Epithelial cell of prostate (primary cell): ENCODE measurements at regions not wholly inside any gene's neighbourhood (a gene's known extent, or its start where the extent isn't known, plus 50 kb on each side); places are given as distances from the start of the nearest gene placed in this dataset.
"Not testable (repeated sequence)": the region's sequence is repeated elsewhere in the genome, so short reads cannot be mapped to it uniquely, and the experiment has no call there.

ENCODE experiments used
- DNase-seq: peaks from one replicate; pipeline ENCODE4 v3.0.0-alpha.2; 2011; ENCODE audit warnings: low read depth, low spot score
- H3K27ac ChIP-seq: fragments of 450-650 bp; 2 replicates; pipeline ENCODE4 v1.5.1; 2017; ENCODE audit warnings: mild to moderate bottlenecking

DNA sequence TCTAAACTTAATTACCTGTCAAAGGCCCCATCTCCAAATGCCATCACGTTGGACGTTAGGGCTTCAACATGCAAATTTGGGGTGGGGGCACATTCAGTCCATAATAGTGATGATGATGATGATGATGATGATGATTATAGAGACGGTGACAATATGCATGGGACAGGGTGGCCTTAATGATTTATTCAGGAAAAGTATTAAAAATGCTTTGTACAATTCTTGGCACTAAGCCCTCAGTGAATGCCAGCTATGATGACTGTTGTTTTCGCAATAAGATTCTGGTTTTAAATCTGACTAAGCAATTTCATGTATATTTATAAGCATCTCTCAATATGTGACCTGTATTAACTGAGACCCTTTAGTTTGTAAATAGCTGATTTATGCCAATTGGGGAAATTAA is 106.3 kb downstream of the C16orf95 start:
- DNase-seq = no peak
- no peak overlapping the region for H3K27ac ChIP-seq

DNA sequence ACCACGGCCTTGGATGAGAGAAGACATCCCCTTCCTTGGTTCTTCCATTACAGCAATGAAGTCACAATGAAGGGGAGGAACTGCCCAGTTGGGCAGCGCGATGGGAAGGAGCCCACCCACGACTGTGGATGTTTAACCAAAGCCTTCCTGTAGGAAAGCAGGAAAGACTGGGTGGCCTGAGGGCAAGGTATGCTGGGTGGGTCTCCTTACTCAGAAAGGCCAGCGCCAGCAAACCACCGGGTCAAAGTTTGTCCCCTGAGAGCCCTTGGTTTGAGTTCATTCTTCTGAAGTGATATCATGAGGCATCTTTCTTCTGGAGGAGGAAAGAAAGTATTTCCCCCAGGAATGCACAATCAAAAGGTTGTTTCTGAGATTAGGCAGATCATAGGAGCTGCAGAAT is 105.2 kb downstream of the C16orf95 start:
- DNase-seq = no peak
- H3K27ac ChIP-seq = no peak overlapping the region

DNA sequence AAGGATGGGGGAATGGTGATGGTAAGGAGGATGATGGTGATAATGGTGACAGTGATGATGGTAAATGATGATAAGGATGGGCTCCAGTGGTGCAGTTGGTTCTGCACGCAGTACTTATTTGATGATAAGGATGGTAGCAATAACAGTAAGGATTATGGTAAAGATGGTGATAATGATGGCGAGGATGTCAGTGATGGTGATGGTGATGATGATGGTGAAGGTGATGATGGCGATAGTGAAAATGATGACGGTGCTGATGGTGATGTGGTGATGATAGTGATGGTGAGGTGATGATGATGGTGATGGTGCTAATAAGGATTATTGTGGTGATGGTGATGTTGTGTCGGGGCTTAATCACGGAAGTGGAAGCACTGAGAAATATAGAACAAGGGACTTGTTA is 103.7 kb downstream of the C16orf95 start:
- no peak overlapping the region for H3K27ac ChIP-seq
- DNase-seq = no peak

DNA sequence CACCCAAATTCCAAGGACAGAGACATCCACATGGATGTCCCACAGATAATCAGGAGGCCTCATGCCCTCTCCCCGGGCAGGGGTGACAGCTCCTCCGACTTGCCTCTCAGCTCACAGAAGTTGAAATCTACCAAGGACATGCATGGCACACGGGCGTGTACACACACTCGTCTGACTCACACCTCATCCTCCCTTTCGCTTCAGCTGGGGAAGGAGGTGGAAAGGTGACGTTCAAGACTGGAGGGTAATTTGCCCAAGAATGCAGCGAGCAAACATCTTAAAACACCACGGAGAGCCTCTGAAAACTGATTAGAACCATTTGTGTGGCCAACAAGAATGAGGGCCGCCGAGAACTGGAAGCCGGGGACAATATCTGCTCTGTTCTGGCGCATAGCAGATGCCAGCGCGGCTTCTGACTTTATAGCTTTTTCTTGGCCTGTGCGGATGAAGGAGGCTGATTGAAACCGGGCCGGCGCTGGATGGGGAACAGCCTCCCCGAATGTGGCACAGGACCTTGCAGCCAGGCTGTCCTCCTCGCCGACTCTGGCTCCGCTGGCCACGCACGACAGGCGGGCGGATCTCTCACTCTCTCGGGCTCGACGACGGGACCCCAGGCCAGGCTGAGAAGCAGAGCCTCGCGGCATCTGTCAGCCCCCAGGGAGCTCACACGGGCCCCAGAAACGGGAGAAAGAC is 100.9 kb downstream of the C16orf95 start:
- H3K27ac ChIP-seq = no peak overlapping the region
- DNase-seq = no peak

DNA sequence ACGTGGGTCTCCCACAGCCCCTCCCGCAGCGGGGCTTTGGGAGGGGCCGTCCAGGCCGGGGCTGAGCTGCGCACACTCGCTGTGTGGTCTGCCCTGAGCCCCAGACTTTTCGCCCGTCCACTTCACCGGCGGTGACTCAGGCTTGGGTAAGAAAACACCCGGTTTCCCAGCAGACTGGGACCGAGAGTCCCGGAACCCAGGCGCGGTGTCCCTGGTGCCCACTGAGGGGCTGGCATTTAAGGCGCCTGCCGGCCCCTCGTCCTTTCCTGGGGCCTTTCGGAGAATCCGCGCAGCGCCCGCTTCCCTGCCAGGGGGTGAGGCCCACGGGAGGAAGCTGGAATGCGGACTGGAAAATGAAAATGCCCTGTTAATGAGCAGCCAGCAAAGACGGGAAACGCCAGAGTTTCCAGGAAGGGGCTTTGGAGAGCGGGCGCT is 100.3 kb downstream of the C16orf95 start:
- no peak overlapping the region for H3K27ac ChIP-seq
- DNase-seq = no peak

DNA sequence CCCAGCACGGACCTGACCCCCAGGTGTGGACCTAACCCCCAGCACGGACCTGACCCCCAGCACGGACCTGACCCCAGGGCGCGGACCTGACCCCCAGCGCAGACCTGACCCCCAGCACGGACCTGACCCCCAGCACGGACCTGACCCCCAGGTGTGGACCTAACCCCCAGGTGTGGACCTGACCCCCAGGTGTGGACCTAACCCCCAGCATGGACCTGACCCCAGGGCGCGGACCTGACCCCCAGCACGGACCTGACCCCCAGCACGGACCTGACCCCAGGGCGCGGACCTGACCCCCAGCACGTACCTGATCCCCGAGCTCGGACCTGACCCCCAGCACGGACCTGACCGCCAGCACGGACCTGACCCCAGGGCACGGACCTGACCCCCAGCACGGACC is 99.4 kb downstream of the C16orf95 start:
- not testable (repeated sequence) for DNase-seq, H3K27ac ChIP-seq

DNA sequence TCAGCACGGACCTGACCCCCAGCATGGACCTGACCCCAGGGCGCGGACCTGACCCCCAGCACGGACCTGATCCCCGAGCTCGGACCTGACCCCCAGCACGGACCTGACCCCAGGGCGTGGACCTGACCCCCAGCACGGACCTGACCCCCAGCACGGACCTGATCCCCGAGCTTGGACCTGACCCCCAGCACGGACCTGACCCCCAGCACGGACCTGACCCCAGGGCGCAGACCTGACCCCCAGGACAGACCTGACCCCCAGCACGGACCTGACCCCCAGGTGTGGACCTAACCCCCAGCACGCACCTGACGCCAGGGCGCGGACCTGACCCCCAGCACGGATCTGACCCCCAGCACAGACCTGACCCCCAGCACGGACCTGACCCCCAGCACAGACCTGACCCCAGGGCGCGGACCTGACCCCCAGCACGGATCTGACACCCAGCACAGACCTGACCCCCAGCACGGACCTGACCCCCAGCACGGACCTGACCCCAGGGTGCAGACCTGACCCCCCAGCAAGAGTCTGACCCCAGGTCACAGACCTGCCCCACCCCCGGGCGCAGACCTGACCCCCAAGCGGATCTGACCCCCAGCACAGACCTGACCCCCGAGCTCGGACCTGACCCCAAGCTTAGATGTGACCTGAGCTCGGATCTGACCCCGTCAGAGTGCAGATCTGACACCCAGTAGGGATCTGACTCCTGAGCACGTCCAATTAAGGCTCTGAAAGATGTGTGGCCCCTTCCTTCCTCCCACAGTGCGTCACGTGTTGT is 98.7 kb downstream of the C16orf95 start:
- no peak for DNase-seq
- H3K27ac ChIP-seq = no peak overlapping the region

DNA sequence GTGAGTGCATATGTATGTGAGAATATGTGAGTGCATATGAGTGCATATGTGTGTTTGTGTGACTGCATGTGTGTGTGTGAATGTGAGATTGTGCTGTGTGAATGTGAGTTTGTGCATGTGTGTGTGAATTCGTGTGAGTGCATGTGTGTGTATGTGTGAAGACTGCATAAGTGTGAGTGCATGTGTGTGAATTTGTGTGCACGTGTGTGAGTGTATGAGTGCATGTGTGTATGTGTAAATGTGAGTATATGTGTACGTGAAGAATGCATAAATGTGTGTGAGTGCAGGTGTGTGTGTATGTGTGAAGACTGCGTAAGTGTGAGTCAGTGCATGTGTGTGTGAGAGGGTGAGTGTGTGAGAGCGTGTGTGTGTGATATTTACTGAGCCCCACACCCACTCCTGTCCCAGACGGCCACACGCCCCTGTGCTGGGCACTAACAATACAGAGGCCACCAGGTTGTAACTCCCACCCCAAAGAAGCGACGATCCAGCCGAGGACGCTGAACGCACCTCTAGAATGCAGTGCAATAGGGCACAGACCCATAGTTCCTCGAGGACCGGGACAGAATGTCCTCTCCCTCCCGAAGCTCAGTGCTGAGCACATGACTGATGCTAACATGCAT is 97.8 kb downstream of the C16orf95 start:
- no peak overlapping the region for H3K27ac ChIP-seq

DNA sequence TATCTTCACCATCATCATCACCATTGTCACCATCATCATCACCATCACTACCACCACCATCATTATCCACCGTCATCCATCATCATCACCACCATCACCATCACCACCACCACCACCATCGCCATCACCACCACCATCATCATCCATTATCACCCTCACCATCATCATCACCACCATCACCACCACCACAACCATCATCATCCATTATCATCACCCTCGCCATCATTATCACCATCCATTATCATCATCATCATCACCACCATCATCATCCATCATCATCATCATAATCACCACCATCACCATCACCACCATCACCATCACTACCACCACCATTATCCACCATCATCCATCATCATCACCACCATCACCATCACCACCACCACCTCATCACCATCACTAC is 95.6 kb downstream of the C16orf95 start:
- DNase-seq = no peak
- H3K27ac ChIP-seq = no peak overlapping the region

More for the DNA sequence above, 97.8 kb downstream of the C16orf95 start:
- no peak for DNase-seq

DNA sequence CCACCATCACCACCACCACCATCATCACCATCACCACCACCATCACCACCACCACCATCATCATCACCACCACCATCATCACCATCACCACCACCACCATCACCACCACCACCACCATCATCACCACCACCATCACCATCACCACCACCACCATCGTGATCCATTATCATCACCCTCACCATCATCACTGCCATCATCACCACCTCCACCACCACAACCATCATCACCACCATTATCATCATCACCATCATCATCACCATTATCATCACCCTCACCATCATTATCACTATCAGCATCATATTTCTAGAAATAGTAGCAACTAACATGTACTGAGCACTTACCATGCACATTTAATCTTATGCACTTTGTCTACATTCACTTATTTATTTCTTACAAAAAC is 94.9 kb downstream of the C16orf95 start:
- DNase-seq = no peak

DNA sequence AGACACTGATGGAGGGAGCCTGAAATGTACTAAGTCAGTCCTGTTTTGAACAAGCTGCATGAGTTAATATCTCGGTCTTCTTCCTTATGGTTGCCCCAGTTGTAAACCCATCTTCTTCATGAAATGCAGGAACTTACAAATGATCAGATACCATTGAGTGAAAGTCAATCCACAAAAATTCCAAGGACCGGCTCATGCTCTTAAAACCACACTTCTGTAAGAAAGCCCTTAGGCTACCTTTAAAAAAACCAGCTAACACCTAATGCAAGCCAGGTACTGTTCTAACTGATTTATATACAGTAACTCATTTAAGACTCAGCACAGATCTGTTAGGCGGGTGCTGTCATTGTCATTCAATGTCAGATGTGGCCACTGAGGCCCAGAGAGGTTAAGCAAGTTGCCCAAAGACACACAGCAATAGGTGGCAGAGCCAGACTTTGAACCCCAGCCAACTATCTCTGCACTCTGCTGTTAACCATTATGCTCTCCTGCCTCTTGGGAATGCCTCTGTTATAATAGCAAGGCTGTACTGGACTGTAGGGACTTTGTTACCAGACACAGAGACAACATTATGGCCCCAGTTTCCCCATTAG is 93.4 kb downstream of the C16orf95 start:
- DNase-seq = no peak
- H3K27ac ChIP-seq = no peak overlapping the region

More for the DNA sequence above, 94.9 kb downstream of the C16orf95 start:
- H3K27ac ChIP-seq = no peak overlapping the region

DNA sequence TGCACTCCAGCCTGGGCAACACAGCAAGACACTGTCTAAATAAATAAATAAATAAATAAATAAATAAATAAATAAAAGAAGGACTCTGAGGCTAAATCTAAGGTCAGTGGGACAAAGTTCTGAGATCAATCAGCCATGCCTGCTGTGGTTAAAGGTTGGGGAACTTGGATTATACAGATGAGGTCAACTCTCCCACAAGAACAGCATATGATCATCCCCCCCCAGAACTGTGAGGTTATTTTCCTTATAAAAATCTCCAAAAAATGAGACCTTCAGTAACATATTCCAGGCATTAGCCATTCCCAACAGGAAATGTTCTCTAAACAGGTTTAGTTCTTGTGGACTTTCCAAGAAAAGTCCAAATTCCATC is 90.3 kb downstream of the C16orf95 start:
- no peak overlapping the region for H3K27ac ChIP-seq
- no peak for DNase-seq

DNA sequence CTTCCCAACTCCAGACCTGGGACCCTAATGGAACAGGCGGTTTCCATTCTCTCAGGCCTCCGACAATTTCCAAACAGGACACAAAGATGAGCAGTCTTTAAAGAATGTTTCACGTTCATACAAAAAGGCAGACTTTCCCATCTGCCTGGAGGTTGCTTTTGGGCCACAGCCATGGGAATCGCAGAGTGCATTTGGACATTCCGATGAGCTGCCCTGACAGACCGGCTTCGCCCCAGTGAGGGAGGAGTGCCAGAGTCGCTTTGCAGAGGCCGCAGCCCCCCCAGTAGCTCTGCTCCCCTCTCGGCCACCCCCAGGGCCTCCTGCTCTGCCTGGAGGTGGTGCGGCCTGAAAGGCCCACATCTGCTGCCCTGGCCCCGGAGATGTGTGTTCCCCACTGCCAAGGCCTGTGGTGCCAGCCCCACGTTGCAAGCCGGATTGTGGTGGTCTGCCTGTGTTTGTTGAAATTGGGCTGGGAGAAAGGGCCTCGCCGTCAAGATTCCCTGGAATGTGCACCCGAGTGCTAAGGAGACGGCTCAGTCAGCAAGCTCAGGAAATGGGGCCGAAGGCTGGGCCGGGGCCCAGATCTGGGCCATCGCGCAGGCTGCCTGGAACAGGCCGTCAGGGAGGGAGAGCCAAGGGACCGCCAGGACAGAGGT is 89.8 kb downstream of the C16orf95 start:
- H3K27ac ChIP-seq = no peak overlapping the region
- no peak for DNase-seq

DNA sequence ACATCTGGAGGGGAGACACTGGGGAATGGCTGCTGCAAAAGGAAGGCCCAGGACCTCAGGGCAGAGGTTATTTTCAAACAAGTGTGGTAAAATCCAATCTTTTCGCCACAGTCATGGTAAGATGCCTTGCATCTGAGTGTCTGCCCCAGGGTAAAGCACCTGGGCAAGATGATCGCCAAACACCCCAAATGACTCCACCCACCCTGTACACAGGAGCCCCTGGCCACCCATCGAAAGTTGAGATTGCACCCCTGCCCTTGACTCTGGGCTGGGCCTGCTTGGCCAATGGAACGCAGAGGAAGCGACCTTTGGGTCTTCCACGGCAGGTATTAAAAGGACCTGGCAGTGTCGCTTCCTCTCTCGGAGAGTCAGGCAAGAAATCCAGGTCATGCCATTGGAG is 88.8 kb downstream of the C16orf95 start:
- H3K27ac ChIP-seq = no peak overlapping the region
- DNase-seq = no peak

DNA sequence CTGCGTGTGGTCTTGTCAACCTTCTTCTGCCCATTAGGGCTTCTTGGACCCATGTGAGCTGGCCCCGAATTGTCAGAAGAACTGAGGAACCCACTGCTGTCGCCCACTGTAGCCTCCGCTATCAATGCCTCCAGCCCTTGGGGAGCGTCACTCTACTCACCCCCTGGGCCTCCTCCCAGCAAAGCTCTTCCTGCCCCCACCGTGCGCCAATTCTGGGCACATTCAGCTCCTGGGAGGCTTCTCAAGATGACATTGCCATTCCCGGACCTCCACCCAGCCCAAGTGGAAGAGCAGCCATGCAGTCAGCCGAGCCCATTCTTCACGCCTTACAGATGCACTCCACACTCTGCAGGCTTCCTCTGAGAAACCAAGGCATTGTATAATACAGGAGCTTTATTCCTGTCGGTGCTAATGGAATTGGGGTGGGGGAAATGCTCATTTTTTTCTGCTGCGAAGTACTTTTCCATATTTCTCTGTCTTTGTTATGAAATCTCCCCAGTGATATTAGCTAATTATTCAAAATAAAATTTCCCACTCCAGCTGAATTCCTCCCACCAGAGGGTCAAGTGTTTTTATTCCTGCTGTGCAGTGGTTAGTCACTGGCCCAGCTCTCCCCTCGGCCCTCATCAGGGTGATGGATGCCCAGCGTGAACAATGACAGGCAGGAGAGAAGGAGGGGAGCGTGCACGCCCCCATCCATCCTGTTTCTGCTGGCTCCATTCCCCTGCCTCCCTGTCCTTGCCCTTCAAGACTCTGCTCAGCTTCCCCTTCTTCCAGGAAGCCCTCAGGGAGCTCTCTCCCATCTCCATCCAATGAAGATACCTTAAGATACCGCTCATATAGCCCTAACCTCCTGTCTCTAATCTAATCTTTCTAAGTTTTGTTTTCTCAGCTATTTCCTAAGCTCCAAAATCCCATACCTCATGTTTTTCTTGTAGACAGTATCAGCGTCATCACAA is 87.7 kb downstream of the C16orf95 start:
- DNase-seq = no peak
- no peak overlapping the region for H3K27ac ChIP-seq

DNA sequence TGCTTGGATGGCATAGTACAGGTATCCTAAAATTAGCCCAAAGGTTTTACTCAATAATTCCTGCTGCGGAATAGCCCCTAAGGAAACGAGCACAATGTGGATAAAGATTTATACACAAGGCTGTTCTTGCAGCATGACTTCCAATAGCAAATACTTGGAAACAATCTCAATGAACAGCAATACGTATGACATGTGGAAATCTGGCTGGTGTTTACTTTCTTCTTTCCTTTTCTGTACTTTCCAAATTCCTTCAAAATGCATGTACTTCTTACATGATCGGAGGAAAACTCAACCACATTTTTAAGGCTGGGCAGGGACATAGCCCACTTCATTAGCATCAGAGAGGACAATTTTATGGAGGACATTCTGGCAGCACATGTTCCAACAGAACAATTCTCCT is 86.6 kb downstream of the C16orf95 start:
- H3K27ac ChIP-seq = no peak overlapping the region
- DNase-seq = no peak

DNA sequence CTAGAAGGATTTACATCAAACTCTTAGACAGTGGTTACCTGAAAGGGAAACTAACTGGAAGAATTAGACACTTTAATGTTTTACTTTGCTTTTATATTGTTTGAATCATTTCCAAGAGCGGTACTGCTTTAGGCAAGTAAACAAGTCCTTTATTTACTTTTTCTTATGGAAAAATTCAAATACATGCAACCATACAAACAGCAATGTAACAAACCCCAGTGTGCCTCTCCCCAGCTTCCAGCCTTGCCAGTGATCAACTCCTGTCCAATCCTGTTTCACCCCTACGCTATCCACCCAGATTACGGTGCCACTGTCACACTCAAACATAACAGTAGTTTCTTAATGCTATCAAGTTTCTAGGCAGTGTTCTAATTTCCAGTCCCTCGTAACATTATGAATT is 85.9 kb downstream of the C16orf95 start:
- H3K27ac ChIP-seq = no peak overlapping the region
- no peak for DNase-seq

DNA sequence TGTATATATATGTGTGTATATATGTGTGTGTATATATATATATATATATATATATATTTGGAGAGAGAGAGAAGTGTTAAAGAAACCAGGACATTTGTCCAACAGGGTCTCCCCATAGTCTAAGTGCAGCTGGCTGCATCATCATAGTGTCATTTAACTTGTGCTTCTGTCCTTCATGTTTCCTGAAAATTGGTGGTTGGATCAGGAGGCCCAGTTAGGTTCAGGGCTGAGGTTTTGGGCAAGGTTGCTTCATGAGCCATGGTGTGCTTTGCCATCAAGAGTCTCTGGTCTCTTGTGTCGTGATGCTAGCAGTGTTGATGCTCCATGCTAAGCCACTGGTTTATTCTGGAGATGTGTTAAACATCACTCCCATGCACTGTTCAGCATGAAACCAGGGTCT is 85.3 kb downstream of the C16orf95 start:
- DNase-seq = no peak
- H3K27ac ChIP-seq = no peak overlapping the region

DNA sequence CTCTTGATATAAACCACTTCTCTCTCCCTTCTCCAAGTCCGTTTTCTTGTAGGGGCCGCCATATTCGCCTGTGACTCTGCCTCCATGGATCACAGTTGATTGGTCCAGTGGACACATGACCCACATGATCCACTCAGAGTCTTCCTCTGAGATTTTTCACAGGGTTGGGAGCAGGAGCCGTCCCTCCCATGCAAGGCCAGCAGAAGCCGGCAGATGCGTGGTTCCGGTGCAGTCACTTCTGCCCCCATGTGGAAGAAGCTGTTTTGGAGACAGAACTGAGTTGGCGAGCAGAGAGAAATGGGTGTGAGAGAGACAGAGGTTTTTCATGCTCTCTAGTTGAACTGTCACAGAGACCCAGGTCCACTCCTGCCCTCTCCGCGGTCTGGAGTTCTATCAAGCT is 83.3 kb downstream of the C16orf95 start:
- no peak overlapping the region for H3K27ac ChIP-seq
- no peak for DNase-seq
